ENCODE measurements at regions not wholly inside any gene's neighbourhood (a gene's known extent, or its start where the extent isn't known, plus 50 kb on each side); places are given as distances from the start of the nearest gene placed in this dataset.
A peak's percentile ranks its signal among the peaks of the same experiment; 100 is the strongest.

DNA sequence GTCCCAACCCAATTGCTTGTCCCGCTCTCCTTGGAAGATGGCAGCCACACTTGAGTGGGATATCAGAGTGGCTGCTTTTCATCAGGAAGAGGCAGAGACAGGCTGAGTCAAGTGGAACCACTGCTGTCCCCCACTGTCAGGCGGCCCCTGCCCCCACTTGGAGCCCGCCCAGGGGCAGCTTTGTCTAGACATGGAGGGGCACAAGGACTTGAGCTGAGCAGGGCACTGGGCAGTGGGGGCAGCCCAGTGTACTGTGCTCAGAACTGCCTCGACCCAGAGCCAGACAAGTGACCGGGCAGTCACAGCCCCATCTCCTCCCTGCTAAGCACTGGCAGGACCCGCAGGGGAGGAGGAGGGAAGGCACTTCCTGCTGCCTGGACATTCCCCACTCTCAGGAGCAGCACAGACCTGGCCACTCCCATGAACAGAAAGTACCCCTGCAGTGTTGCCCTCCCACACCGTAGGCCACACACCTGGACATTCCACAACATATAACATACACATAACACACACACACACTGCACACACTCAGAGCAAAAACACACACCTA, 91.0 kb downstream of the MRPL36 start:
- Histone ChIP-seq H3K4me3 (no peak overlapping the region), H3K36me3 (no peaks in the 10 kb centered on the region), H3K27ac (no peak overlapping the region), H3K4me1 (no peaks in the 10 kb centered on the region), H3K9me3 (no peaks in the 10 kb centered on the region), H3K27me3 (no peaks in the 10 kb centered on the region)
- peak in 1 of 2 donors; percentile 56 for DNase-seq
- WGBS, 2 donors, result 33 to 61% methylated on average over 1 to 7 of the region's 7 CpGs
- no peak for TF ChIP-seq POLR2AphosphoS5 (IDR thresholded peaks at IDR 0.05)
- TF ChIP-seq, protein P1, sequence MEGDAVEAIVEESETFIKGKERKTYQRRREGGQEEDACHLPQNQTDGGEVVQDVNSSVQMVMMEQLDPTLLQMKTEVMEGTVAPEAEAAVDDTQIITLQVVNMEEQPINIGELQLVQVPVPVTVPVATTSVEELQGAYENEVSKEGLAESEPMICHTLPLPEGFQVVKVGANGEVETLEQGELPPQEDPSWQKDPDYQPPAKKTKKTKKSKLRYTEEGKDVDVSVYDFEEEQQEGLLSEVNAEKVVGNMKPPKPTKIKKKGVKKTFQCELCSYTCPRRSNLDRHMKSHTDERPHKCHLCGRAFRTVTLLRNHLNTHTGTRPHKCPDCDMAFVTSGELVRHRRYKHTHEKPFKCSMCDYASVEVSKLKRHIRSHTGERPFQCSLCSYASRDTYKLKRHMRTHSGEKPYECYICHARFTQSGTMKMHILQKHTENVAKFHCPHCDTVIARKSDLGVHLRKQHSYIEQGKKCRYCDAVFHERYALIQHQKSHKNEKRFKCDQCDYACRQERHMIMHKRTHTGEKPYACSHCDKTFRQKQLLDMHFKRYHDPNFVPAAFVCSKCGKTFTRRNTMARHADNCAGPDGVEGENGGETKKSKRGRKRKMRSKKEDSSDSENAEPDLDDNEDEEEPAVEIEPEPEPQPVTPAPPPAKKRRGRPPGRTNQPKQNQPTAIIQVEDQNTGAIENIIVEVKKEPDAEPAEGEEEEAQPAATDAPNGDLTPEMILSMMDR (IDR thresholded peaks at IDR 0.05), result no peak
- TF ChIP-seq EP300 (IDR thresholded peaks at IDR 0.05), result no peak
- no peak for TF ChIP-seq POLR2A (IDR thresholded peaks at IDR 0.05)
- ATAC-seq (ENCODE audit: low FRiP score in 2 of 2), result no peak

DNA sequence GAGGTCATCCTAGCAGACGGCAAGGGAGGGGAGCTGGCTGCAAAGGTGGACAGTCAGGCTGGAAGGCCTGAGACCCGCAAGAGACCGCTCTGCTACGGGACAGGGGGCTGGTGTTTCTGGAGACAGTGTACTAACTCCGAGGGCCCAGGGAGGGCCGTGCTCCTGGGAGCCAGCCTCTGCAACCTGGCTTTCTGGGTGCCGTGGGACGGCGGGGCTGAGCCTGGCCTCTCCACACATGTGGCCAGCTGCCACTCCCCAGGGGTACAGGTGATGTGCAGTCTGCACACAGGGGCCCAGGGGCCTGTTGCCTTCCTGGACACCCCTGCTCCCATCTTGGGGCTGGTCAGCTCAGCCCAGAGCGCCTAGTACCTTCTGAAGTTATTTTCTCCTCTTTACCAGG, 92.2 kb downstream of the MRPL36 start:
- H3K4me1 ChIP-seq, result no peaks in the 10 kb centered on the region
- peak in 1 of 2 donors; percentile 60 for DNase-seq
- no peak for ATAC-seq (ENCODE audit: low FRiP score in 2 of 2)
- H3K36me3 ChIP-seq, result no peaks in the 10 kb centered on the region
- H3K27ac ChIP-seq, result no peak overlapping the region
- no peaks in the 10 kb centered on the region for H3K27me3 ChIP-seq
- H3K4me3 ChIP-seq, result no peak overlapping the region
- no peaks in the 10 kb centered on the region for H3K9me3 ChIP-seq
- 82 to 93% methylated on average over 1 to 10 of the region's 10 CpGs for WGBS, 2 donors
- TF ChIP-seq EP300 (IDR thresholded peaks at IDR 0.05) (no peak), POLR2A (IDR thresholded peaks at IDR 0.05) (no peak), POLR2AphosphoS5 (IDR thresholded peaks at IDR 0.05) (no peak)
- TF ChIP-seq, protein P1 (IDR thresholded peaks at IDR 0.05), result no peak

DNA sequence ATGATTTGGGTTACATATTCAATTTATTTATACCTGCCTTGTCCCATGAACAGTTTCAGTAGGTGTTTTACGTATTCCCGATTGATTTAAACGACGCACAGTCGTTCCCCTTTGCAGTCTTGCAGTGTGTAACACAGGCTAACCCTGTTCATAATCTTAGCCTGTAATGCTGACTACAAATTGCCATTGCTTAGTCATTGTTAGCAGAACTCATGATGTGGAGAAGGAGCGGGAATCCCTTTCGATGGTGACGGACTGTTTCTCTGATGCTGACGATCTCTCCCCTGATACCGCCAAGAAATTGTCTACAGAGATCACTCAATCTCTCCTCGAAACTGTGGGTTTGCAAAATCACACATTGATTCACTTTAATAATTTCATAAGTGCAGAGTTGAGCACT, 93.2 kb downstream of the MRPL36 start:
- Histone ChIP-seq H3K27ac (no peak overlapping the region), H3K9me3 (no peaks in the 10 kb centered on the region), H3K36me3 (no peaks in the 10 kb centered on the region), H3K4me3 (no peak overlapping the region), H3K4me1 (no peaks in the 10 kb centered on the region), H3K27me3 (no peaks in the 10 kb centered on the region)
- no peak for TF ChIP-seq POLR2AphosphoS5 (IDR thresholded peaks at IDR 0.05)
- TF ChIP-seq POLR2A (IDR thresholded peaks at IDR 0.05), result no peak
- TF ChIP-seq, protein P1 (IDR thresholded peaks at IDR 0.05), result no peak
- TF ChIP-seq EP300 (IDR thresholded peaks at IDR 0.05), result no peak
- 92 to 95% methylated on average over 11 of the region's 11 CpGs for WGBS, 2 donors
- DNase-seq (no peak), ATAC-seq (ENCODE audit: low FRiP score in 2 of 2) (no peak)

DNA sequence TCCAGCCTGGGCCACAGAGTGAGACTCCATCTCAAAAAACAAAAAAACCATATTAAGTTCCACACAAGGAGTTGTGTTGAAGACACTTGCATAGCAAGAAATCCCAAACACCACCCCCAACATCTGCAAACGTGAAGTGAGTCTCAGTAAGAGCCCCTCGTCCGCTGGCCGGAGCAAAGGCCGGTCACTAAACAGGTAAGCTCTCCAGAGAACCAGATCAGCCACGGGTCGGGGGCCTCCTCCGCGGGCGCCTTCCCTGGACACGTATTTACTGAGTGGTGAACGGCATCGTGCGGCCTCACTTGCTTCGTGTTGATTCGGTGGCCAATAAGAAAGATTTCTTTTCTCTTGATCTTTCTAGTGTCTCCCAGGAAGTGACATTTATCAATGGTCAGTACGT, 93.6 kb downstream of the MRPL36 start:
- no peak for ATAC-seq (ENCODE audit: low FRiP score in 2 of 2)
- Histone ChIP-seq H3K36me3 (no peaks in the 10 kb centered on the region), H3K27me3 (no peaks in the 10 kb centered on the region), H3K4me1 (no peaks in the 10 kb centered on the region), H3K9me3 (no peaks in the 10 kb centered on the region), H3K27ac (no peak overlapping the region), H3K4me3 (no peak overlapping the region)
- 83 to 89% methylated on average over 17 of the region's 17 CpGs for WGBS, 2 donors
- DNase-seq, result peak in 1 of 2 donors; percentile 62
- TF ChIP-seq EP300 (IDR thresholded peaks at IDR 0.05) (no peak), POLR2A (IDR thresholded peaks at IDR 0.05) (no peak), POLR2AphosphoS5 (IDR thresholded peaks at IDR 0.05) (no peak)
- TF ChIP-seq, protein P1 (IDR thresholded peaks at IDR 0.05), result no peak

DNA sequence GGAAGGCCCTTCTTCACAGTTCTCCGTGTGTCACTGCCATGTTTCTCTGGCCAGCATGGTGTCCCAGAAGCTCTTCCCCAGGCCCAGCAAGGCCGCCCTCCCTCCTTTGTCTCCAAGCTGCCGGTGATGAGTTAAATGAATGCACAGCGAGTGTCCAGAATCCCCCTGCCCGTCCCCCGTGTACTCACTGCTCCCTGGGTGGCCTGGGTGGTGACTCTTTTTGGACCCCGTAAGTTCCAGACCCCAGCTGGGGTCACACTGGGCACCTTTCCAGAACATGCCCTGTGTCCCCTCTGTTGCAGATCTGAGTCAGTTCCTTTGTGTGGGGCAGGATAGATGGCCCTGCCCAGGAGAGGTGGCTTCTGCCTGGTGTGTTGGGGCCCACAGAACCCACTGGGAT, 95.0 kb downstream of the MRPL36 start:
- no peaks in the 10 kb centered on the region for H3K27me3 ChIP-seq
- TF ChIP-seq, protein P1 (IDR thresholded peaks at IDR 0.05), result no peak
- TF ChIP-seq POLR2AphosphoS5 (IDR thresholded peaks at IDR 0.05) (no peak), POLR2A (IDR thresholded peaks at IDR 0.05) (no peak), EP300 (IDR thresholded peaks at IDR 0.05) (no peak)
- no peak overlapping the region for H3K4me3 ChIP-seq
- no peaks in the 10 kb centered on the region for H3K36me3 ChIP-seq
- no peaks in the 10 kb centered on the region for H3K9me3 ChIP-seq
- no peak for DNase-seq
- no peak for ATAC-seq (ENCODE audit: low FRiP score in 2 of 2)
- H3K27ac ChIP-seq, result no peak overlapping the region
- WGBS, 2 donors, result 65 to 71% methylated on average over 7 of the region's 7 CpGs
- H3K4me1 ChIP-seq, result no peaks in the 10 kb centered on the region
